Fibroblast of mammary gland (primary cell): ENCODE measurements at regions not wholly inside any gene's neighbourhood (a gene's known extent, or its start where the extent isn't known, plus 50 kb on each side); places are given as distances from the start of the nearest gene placed in this dataset.

ENCODE experiments used
- DNase-seq: peaks from one replicate; pipeline ENCODE4 v3.0.0-alpha.2; 2010; ENCODE audit warnings: low read depth
- H3K4me3 ChIP-seq: 2 replicates; pipeline ENCODE4 v1.5.1; 2011; ENCODE audit warnings: low read depth, mild to moderate bottlenecking, low read length, moderate library complexity; ENCODE audit not compliant: control insufficient read depth
- TF ChIP-seq, protein P1 (sequence below): conservative IDR thresholded peaks from 2 replicates; pipeline ENCODE4 v1.5.1; 2011; ENCODE audit warnings: low read depth, low read length, inconsistent platforms; ENCODE audit not compliant: control insufficient read depth, insufficient read depth

DNA sequence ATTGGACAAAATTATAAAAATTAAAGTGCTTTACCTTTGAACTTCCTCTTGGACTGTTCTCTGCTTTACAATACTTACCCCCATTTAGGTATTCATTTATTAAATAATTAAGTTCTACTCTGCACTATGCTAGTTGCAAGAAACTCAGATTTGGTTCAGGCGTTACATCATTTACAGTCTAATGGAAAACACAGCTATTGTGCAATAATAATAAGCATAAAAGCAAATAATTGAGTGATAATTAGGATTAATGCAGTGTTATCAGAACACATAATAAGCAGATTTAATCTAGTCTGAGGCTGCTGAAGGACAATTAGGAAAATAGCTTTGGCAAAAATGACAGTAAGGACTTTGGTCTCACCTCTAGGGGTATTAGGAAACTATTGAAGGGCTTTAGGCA is 493.2 kb upstream of the ADARB2 start:
- H3K4me3 ChIP-seq = no peak overlapping the region
- no peak for DNase-seq
- TF ChIP-seq, protein P1, sequence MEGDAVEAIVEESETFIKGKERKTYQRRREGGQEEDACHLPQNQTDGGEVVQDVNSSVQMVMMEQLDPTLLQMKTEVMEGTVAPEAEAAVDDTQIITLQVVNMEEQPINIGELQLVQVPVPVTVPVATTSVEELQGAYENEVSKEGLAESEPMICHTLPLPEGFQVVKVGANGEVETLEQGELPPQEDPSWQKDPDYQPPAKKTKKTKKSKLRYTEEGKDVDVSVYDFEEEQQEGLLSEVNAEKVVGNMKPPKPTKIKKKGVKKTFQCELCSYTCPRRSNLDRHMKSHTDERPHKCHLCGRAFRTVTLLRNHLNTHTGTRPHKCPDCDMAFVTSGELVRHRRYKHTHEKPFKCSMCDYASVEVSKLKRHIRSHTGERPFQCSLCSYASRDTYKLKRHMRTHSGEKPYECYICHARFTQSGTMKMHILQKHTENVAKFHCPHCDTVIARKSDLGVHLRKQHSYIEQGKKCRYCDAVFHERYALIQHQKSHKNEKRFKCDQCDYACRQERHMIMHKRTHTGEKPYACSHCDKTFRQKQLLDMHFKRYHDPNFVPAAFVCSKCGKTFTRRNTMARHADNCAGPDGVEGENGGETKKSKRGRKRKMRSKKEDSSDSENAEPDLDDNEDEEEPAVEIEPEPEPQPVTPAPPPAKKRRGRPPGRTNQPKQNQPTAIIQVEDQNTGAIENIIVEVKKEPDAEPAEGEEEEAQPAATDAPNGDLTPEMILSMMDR = no peak

DNA sequence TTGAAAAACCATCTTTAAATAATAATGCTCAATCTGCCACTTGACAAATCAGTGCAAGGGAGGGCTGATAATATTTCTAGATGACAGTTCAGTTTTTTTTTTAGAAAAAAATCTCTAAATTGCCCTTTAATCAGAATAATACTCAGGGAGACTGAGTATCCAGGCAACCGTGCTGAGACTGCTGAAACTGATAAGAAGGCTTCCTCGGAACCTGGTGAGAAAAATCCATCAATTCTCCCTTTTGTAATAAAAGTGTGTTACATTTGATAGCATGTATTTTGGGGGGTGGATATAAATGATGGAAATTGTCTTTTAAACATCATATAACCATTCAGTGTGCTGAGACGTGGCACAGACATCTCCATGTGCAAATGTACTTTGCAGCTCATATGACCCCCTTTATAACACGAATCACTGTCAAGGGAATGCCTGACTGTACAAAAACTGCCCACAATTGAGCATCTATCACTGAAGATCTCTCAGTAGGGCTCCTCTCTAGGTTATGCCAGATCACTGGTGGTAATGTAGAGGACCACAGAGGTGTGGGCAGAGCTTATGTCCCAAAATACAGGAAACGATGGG is 491.1 kb upstream of the ADARB2 start:
- H3K4me3 ChIP-seq = no peak overlapping the region
- no peak for DNase-seq
- TF ChIP-seq, protein P1 = no peak

DNA sequence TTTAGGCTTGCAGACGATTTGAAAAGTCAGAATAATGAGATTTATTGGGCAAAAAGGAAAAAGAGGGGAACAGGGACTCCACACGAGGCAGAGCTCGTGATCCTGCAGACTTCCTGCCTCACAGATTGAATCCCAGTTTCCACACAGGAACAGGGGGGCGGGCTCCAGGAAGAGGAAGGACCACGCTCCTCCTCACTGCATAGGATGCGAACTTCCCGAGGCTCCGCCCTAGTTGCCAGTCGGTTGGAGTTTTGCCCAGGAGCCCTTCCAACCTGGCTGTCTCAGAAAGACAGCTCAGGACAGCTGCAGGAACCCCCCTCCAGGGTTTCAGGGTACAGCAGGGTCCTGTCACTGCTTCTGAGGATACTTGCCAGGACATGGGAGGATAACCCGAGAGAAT is 488.3 kb upstream of the ADARB2 start:
- TF ChIP-seq, protein P1 = no peak
- no peak overlapping the region for H3K4me3 ChIP-seq
- no peak for DNase-seq

DNA sequence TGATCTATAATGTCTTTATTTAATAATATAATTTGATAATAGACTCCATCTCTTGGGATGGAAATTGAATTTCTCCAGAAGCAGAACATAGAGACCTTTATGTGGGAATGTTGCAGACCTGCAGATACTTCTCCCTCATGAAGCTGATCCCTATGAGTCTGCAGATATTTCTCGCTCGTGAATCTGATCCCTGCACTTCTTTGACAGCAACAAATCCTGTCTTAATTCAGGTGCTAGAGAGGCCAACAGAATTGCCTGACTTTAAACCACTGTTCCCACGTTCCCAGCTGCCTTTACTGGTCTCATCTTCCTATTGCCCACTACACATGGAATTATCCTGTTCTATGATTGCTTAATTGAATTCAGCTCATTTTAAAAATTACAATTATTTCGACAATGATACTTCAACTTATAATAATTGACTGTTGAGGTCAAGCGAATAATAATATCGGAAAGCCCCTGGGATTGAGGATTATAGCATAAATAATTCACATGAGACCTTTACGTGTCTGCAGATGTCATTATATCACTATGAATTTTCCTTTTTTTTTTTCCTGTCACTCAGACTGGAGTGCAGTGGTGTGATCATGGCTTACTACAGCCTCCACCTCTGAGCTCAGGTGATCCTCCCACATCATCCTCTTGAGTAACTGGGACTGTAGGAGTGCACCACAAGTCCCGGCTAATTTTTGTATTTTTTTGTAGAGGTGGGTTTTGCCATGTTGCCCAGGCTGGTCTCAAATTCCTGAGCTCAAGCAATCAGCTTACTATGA is 486.4 kb upstream of the ADARB2 start:
- no peak for DNase-seq
- TF ChIP-seq, protein P1 = no peak
- H3K4me3 ChIP-seq = no peak overlapping the region

DNA sequence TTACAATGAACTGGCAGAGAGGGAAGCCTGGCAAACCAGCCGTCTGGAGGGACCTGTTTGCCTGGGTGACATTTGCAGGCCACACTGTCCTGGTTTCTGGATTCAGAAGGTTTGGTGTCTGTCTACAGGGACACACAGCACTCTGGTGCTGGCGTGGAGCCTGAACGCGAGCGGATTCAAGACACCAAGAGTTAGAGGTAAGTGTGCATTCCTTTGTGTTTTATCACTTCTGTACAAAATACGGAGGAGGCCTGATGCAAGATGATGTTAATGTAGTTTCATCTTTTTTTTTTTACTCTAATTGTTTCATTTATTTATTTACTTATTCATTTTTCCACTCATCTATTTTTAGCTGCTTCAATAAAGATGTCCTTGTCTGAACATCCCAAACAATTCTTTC is 485.3 kb upstream of the ADARB2 start:
- TF ChIP-seq, protein P1 = no peak
- no peak overlapping the region for H3K4me3 ChIP-seq
- DNase-seq = no peak

DNA sequence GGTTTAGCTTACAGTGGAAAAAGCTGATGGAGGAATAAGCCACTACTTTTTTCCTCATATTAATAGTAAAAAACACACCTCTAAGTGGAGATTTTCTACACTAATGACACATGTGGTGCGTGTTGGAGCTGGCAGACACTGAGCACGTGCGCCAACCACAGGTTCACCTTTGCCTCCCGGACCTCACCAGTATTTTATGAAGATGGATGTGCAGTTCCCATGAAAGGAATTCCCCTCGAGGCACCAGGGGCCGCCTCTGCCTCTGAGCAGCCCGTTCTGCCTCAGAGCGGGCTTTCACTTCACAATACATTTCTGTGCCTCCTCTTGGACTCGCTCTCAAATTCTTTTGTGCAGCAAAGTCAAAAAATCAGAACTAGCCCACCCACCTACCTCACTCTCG is 477.5 kb upstream of the ADARB2 start:
- no peak overlapping the region for H3K4me3 ChIP-seq
- TF ChIP-seq, protein P1 = no peak
- DNase-seq = no peak
